Midbrain (tissue), 1 donor: ENCODE measurements at regions not wholly inside any gene's neighbourhood (a gene's known extent, or its start where the extent isn't known, plus 50 kb on each side); places are given as distances from the start of the nearest gene placed in this dataset.
"Not testable (repeated sequence)": the region's sequence is repeated elsewhere in the genome, so short reads cannot be mapped to it uniquely, and the experiment has no call there.

Source experiments
- DNase-seq: peaks from one replicate; lab custom pipeline; 2025; lab: John Stamatoyannopoulos, UW

GRCh38 chr9:15033316-15033715 is 123.1 kb upstream of the FREM1 start:
- no peak for DNase-seq

- no peak for DNase-seq
Measured at GRCh38 chr9:15032860-15033259, 122.6 kb upstream of the FREM1 start.

- DNase-seq: no peak
Measured at GRCh38 chr9:15021146-15021545, 110.9 kb upstream of the FREM1 start.

GRCh38 chr9:15018096-15018637 is 107.9 kb upstream of the FREM1 start:
- no peak for DNase-seq

GRCh38 chr9:15010581-15010980 is 100.4 kb upstream of the FREM1 start:
- DNase-seq: no peak

GRCh38 chr9:15007698-15008097 is 97.5 kb upstream of the FREM1 start:
- DNase-seq: no peak

GRCh38 chr9:14994738-14995137 is 84.5 kb upstream of the FREM1 start:
- DNase-seq: no peak

GRCh38 chr9:14993901-14994554 is 83.8 kb upstream of the FREM1 start:
- no peak for DNase-seq

- DNase-seq: peak; percentile 88
Measured at GRCh38 chr9:14993061-14993800, 83.0 kb upstream of the FREM1 start.

- no peak for DNase-seq
Measured at GRCh38 chr9:14992516-14992915, 82.3 kb upstream of the FREM1 start.

- DNase-seq: no peak
Measured at GRCh38 chr9:14992081-14992480, 81.9 kb upstream of the FREM1 start.

GRCh38 chr9:14990647-14991046 is 80.4 kb upstream of the FREM1 start:
- not testable (repeated sequence) for DNase-seq

GRCh38 chr9:14989811-14990210 is 79.6 kb upstream of the FREM1 start:
- no peak for DNase-seq

GRCh38 chr9:14989336-14989735 is 79.1 kb upstream of the FREM1 start:
- DNase-seq: not testable (repeated sequence)

- no peak for DNase-seq
Measured at GRCh38 chr9:14987858-14988257, 77.6 kb upstream of the FREM1 start.

GRCh38 chr9:14985419-14985818 is 75.2 kb upstream of the FREM1 start:
- DNase-seq: no peak

- DNase-seq: no peak
Measured at GRCh38 chr9:14983599-14983998, 73.4 kb upstream of the FREM1 start.

GRCh38 chr9:14981291-14981950 is 71.2 kb upstream of the FREM1 start:
- DNase-seq: no peak

- DNase-seq: no peak
Measured at GRCh38 chr9:14978022-14979000, 68.1 kb upstream of the FREM1 start.

GRCh38 chr9:14967450-14968321 is 57.5 kb upstream of the FREM1 start:
- no peak for DNase-seq
